PC-9 (cell line): ENCODE measurements at regions not wholly inside any gene's neighbourhood (a gene's known extent, or its start where the extent isn't known, plus 50 kb on each side); places are given as distances from the start of the nearest gene placed in this dataset.

ENCODE experiments used
- BruUV-seq: library from RNA; stranded (reverse); fragments of 400-500 nt; replicated peaks from 2 replicates; lab custom pipeline; 2021; lab: Mats Ljungman, UMichigan
- CTCF ChIA-PET: fragments of 300-600 bp; sonication (Branson Sonifier 250); formaldehyde crosslinking; loops from one replicate; lab custom pipeline; 2022; ENCODE audit warnings: antibody characterized with exemption; lab: Charles Lee
- POLR2A ChIA-PET: fragments of 300-600 bp; sonication (Branson Sonifier 250); formaldehyde crosslinking; loops from one replicate; lab custom pipeline; 2022; ENCODE audit warnings: antibody characterized with exemption; ENCODE audit not compliant: unreplicated experiment; lab: Charles Lee
- DNase-seq, 2 experiments: peaks; one replicate each; pipeline versions ENCODE4 v3.0.0 to v3.0.0-alpha.2; 2015 to 2022; ENCODE audit warnings: mixed read lengths in 1 of 2
- H2AFZ ChIP-seq: fragments of 200-600 bp; sonication (generic); 2 replicates; pipeline ENCODE4 v1.8.1; 2017; ENCODE audit warnings: antibody characterized with exemption
- H3F3A ChIP-seq: fragments of 200-600 bp; sonication (generic); 2 replicates; pipeline ENCODE4 v1.8.1; 2017; ENCODE audit warnings: antibody characterized with exemption, mild to moderate bottlenecking, low read depth; ENCODE audit not compliant: insufficient read depth
- H3K27ac ChIP-seq: fragments of 200-600 bp; sonication (generic); 2 replicates; pipeline ENCODE4 v1.6.1; 2016; ENCODE audit warnings: mixed run types
- H3K27me3 ChIP-seq: fragments of 200-600 bp; sonication (generic); 2 replicates; pipeline ENCODE4 v1.6.1; 2016; ENCODE audit warnings: low read depth, mixed run types; ENCODE audit not compliant: insufficient read depth
- H3K36me3 ChIP-seq: fragments of 200-600 bp; sonication (generic); 2 replicates; pipeline ENCODE4 v1.6.1; 2016; ENCODE audit warnings: low read depth, mixed run types
- H3K4me1 ChIP-seq: fragments of 200-600 bp; sonication (generic); replicated peaks from 2 replicates; pipeline ENCODE4 v1.6.1; 2016; ENCODE audit warnings: mixed run types; ENCODE audit not compliant: insufficient read depth
- H3K4me2 ChIP-seq: fragments of 200-600 bp; sonication (generic); 2 replicates; pipeline ENCODE4 v1.6.1; 2017; ENCODE audit warnings: mixed run types
- H3K4me3 ChIP-seq: fragments of 200-600 bp; sonication (generic); 2 replicates; pipeline ENCODE4 v1.6.1; 2016; ENCODE audit warnings: mixed run types
- H3K79me2 ChIP-seq: fragments of 200-600 bp; sonication (generic); 2 replicates; pipeline ENCODE4 v1.6.1; 2017; ENCODE audit warnings: low read depth, mixed run types
- H3K9me2 ChIP-seq: fragments of 200-600 bp; sonication (generic); 2 replicates; pipeline ENCODE4 v1.8.1; 2017; ENCODE audit warnings: mild to moderate bottlenecking; ENCODE audit not compliant: insufficient read depth
- H3K9me3 ChIP-seq: fragments of 200-600 bp; sonication (generic); 2 replicates; pipeline ENCODE4 v1.8.1; 2016; ENCODE audit warnings: low read depth; ENCODE audit not compliant: insufficient read depth
- H4K20me1 ChIP-seq: fragments of 200-600 bp; sonication (generic); 2 replicates; pipeline ENCODE4 v1.8.1; 2017; ENCODE audit not compliant: insufficient read depth
- EZH2 ChIP-seq: fragments of 200-600 bp; sonication (generic); IDR thresholded peaks from 2 replicates; pipeline ENCODE4 v1.8.0; 2017; ENCODE audit warnings: antibody characterized with exemption, low read depth
- intact Hi-C: fragments of 100-400 bp; cut with micrococcal nuclease; formaldehyde crosslinking; loops from one replicate; pipeline ENCODE4 v1.10.0; 2022; ENCODE audit not compliant: unreplicated experiment
- TF ChIP-seq, protein P1 (sequence below): fragments of 200-600 bp; sonication (generic); conservative IDR thresholded peaks from 2 replicates; pipeline ENCODE4 v1.6.1; 2017; ENCODE audit warnings: mixed run types, antibody characterized with exemption, mild to moderate bottlenecking, moderate library complexity

DNA sequence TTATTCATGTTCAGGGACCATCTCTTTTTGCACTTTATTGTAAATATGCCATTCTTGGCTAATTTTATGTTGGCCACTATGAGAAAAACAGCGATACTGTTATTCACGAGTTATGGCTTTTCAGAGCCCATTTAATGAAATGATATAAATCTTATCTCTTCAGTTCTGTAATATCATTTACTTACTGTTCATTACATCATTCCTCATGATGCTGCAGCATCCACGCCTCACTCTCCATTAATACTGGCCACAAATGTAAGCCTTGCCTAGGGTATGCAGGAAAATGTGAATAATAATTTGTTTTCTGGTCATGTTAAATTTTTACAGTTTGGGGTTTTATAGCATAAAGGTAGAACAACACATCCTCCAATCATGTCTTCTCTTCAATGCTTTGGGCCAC lies 639.6 kb downstream of the SMARCA1 start:
- ChIA-PET POLR2A (no interaction called here), CTCF (no interaction called here)
- Histone ChIP-seq H3K4me1 (no peaks in the 10 kb centered on the region), H3K9me3 (no peaks in the 10 kb centered on the region), H3K9me2 (no peaks in the 10 kb centered on the region), H3K36me3 (no peaks in the 10 kb centered on the region), H3K79me2 (no peaks in the 10 kb centered on the region), H2AFZ (no peak overlapping the region), H3K27ac (no peak overlapping the region), H4K20me1 (no peaks in the 10 kb centered on the region), H3F3A (no peaks in the 10 kb centered on the region), H3K27me3 (no peaks in the 10 kb centered on the region), H3K4me3 (no peak overlapping the region), H3K4me2 (no peak overlapping the region)
- no TSS peak for BruUV-seq
- TF ChIP-seq, protein P1, sequence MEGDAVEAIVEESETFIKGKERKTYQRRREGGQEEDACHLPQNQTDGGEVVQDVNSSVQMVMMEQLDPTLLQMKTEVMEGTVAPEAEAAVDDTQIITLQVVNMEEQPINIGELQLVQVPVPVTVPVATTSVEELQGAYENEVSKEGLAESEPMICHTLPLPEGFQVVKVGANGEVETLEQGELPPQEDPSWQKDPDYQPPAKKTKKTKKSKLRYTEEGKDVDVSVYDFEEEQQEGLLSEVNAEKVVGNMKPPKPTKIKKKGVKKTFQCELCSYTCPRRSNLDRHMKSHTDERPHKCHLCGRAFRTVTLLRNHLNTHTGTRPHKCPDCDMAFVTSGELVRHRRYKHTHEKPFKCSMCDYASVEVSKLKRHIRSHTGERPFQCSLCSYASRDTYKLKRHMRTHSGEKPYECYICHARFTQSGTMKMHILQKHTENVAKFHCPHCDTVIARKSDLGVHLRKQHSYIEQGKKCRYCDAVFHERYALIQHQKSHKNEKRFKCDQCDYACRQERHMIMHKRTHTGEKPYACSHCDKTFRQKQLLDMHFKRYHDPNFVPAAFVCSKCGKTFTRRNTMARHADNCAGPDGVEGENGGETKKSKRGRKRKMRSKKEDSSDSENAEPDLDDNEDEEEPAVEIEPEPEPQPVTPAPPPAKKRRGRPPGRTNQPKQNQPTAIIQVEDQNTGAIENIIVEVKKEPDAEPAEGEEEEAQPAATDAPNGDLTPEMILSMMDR: no peak
- no peak for TF ChIP-seq EZH2
- intact Hi-C loops: no loop called here
- DNase-seq: no peak

DNA sequence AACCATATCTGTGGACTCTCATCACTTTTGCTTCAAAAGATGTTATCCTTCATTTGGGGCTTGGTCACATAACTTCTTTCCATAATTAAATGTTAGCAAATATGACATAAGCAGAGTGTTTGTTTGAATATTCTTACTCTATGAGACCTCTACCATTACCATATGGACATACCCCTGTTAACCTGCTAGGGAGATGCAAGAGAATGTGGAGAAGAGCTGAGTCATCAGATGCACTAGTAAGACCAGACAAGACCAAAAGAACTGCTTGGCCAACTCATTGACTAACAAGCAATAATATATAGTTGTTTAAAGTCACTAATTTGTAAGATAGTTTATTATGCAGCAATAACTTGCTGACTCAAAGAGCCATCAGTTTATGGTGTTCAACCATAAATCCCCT lies 652.9 kb downstream of the SMARCA1 start:
- BruUV-seq: no TSS peak
- Histone ChIP-seq H4K20me1 (no peaks in the 10 kb centered on the region), H3K9me3 (no peaks in the 10 kb centered on the region), H3K79me2 (no peaks in the 10 kb centered on the region), H3K27me3 (no peaks in the 10 kb centered on the region), H3K27ac (no peak overlapping the region), H3K4me3 (no peak overlapping the region), H3K4me1 (no peaks in the 10 kb centered on the region), H2AFZ (no peak overlapping the region), H3K9me2 (no peaks in the 10 kb centered on the region), H3K4me2 (no peak overlapping the region), H3F3A (no peaks in the 10 kb centered on the region), H3K36me3 (no peaks in the 10 kb centered on the region)
- no peak for TF ChIP-seq EZH2
- TF ChIP-seq, protein P1: no peak
- no peak for DNase-seq
- ChIA-PET CTCF (no interaction called here), POLR2A (no interaction called here)
- intact Hi-C loops: no loop called here

DNA sequence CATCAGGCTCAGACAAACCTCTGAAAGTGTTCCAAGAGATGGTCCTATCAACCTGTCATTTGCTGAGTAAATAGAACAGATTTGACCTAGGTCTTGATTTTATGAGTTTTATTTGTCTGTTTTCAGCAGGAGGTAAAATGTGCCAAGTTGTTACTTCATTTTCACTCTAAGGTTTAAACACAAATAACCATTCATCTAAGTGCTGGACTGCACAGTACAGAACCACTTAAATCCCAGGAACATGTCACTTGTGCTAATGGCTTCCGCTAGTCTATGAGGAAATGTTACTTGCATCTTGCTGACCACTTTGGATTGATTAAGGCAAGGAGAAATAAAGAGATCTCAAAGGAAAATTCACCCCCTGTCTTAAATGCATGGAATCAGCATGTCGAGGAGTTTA lies 660.7 kb downstream of the SMARCA1 start:
- no TSS peak for BruUV-seq
- ChIA-PET POLR2A (no interaction called here), CTCF (no interaction called here)

More for the DNA sequence above, 660.7 kb downstream of the SMARCA1 start:
- Histone ChIP-seq H3K4me1 (no peaks in the 10 kb centered on the region), H3K9me3 (no peaks in the 10 kb centered on the region), H3K4me2 (no peak overlapping the region), H3K27ac (no peak overlapping the region), H3K4me3 (no peak overlapping the region), H3K9me2 (no peaks in the 10 kb centered on the region), H2AFZ (no peak overlapping the region), H3K79me2 (no peaks in the 10 kb centered on the region), H3K36me3 (no peaks in the 10 kb centered on the region), H3F3A (no peaks in the 10 kb centered on the region), H3K27me3 (no peaks in the 10 kb centered on the region), H4K20me1 (no peaks in the 10 kb centered on the region)
- intact Hi-C loops: no loop called here
- TF ChIP-seq, protein P1: no peak
- no peak for TF ChIP-seq EZH2
- DNase-seq: no peak
